Loucy (cell line): ENCODE measurements at regions not wholly inside any gene's neighbourhood (a gene's known extent, or its start where the extent isn't known, plus 50 kb on each side); places are given as distances from the start of the nearest gene placed in this dataset.

Source experiments
- EZH2phosphoT487 ChIP-seq: fragments of 200-600 bp; IDR thresholded peaks from 2 replicates; pipeline ENCODE4 v1.6.1; 2018; ENCODE audit warnings: antibody characterized with exemption, mild to moderate bottlenecking, moderate library complexity, borderline replicate concordance
- TF ChIP-seq, protein P1 (sequence below): fragments of 200-600 bp; sonication (generic); conservative IDR thresholded peaks from 2 replicates; pipeline ENCODE4 v1.5.1; 2014; ENCODE audit warnings: mild to moderate bottlenecking, antibody characterized with exemption, low read length

DNA sequence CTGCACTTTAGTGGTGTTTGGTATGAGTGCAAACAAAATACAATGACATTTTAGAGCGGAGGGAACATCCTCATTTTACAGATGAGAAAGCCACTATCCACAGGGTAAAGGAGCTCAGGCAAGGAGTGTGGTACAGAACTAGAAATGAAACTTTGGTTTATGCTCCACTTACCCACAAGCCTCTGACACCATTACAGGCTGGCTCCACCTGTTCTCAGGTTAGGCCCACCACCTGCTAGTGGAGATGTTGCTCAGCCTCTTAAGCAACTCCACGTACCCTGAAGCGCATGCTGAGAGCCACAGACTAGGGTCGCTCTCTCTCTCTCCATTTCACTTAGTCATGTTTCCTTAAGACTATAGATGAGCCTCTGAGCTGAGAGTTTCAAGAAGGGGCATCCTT lies 130.0 kb downstream of the MBD2 start:
- TF ChIP-seq, protein P1, sequence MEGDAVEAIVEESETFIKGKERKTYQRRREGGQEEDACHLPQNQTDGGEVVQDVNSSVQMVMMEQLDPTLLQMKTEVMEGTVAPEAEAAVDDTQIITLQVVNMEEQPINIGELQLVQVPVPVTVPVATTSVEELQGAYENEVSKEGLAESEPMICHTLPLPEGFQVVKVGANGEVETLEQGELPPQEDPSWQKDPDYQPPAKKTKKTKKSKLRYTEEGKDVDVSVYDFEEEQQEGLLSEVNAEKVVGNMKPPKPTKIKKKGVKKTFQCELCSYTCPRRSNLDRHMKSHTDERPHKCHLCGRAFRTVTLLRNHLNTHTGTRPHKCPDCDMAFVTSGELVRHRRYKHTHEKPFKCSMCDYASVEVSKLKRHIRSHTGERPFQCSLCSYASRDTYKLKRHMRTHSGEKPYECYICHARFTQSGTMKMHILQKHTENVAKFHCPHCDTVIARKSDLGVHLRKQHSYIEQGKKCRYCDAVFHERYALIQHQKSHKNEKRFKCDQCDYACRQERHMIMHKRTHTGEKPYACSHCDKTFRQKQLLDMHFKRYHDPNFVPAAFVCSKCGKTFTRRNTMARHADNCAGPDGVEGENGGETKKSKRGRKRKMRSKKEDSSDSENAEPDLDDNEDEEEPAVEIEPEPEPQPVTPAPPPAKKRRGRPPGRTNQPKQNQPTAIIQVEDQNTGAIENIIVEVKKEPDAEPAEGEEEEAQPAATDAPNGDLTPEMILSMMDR, result no peak
- TF ChIP-seq EZH2phosphoT487, result no peak
